CD14-positive monocyte (primary cell): ENCODE measurements at regions not wholly inside any gene's neighbourhood (a gene's known extent, or its start where the extent isn't known, plus 50 kb on each side); places are given as distances from the start of the nearest gene placed in this dataset.

Experiments
- DNase-seq, 3 donors: peaks; one replicate each; pipeline ENCODE4 v3.0.0-alpha.2; 2011 to 2022
- H2AFZ ChIP-seq: 2 replicates; pipeline ENCODE4 v1.6.0; 2012; ENCODE audit warnings: mild to moderate bottlenecking, low read depth, low read length, inconsistent platforms; ENCODE audit not compliant: insufficient read depth, poor library complexity, severe bottlenecking
- H3K27ac ChIP-seq, 2 donors: 1 replicate in 1 of 2; 2 replicates in 1 of 2; pipeline ENCODE4 v1.5.1; 2012 to 2013; ENCODE audit warnings: low read length in 2 of 2, control low read depth in 1 of 2, inconsistent platforms in 1 of 2, low read depth in 1 of 2, mild to moderate bottlenecking in 1 of 2
- H3K27me3 ChIP-seq, 2 donors: one replicate each; pipeline versions ENCODE4 v1.6.0 to v1.6.1; 2011 to 2013; ENCODE audit warnings: low read length in 2 of 2; ENCODE audit not compliant: control insufficient read depth in 2 of 2, insufficient read depth in 2 of 2
- H3K36me3 ChIP-seq, 2 donors: replicated peaks in 1 of 2; 1 replicate in 1 of 2; 2 replicates in 1 of 2; pipeline versions ENCODE4 v1.5.1 to v1.6.1; 2012 to 2013; ENCODE audit warnings: low read length in 2 of 2, control low read depth in 1 of 2, inconsistent platforms in 1 of 2, mild to moderate bottlenecking in 1 of 2; ENCODE audit not compliant: insufficient read depth in 2 of 2, control insufficient read depth in 1 of 2
- H3K4me1 ChIP-seq, 2 donors: 1 replicate in 1 of 2; 2 replicates in 1 of 2; pipeline versions ENCODE4 v1.5.1 to v1.6.1; 2012 to 2013; ENCODE audit warnings: low read length in 2 of 2, control low read depth in 1 of 2, inconsistent platforms in 1 of 2, mild to moderate bottlenecking in 1 of 2, moderate library complexity in 1 of 2; ENCODE audit not compliant: insufficient read depth in 2 of 2, control insufficient read depth in 1 of 2
- H3K4me2 ChIP-seq: replicated peaks from 2 replicates; pipeline ENCODE3; 2012; ENCODE audit warnings: low read length, moderate library complexity, mild to moderate bottlenecking; ENCODE audit not compliant: poor library complexity, severe bottlenecking; ENCODE audit errors: extremely low read depth
- H3K4me3 ChIP-seq, 3 experiments: fragments of 200-600 bp in 1 of 3; sonication (generic) in 1 of 3; replicated peaks in 1 of 3; 1 replicate in 2 of 3; 2 replicates in 1 of 3; pipeline ENCODE4 v1.5.1; 2011 to 2013; ENCODE audit warnings: low read length in 3 of 3, mild to moderate bottlenecking in 3 of 3, control low read depth in 2 of 3, low read depth in 2 of 3, inconsistent platforms in 1 of 3, moderate library complexity in 1 of 3
- H3K79me2 ChIP-seq: 2 replicates; pipeline ENCODE4 v1.6.0; 2012; ENCODE audit warnings: mild to moderate bottlenecking, control low read depth, inconsistent platforms, low read length, moderate library complexity; ENCODE audit not compliant: insufficient read depth
- H3K9ac ChIP-seq: 2 replicates; pipeline ENCODE4 v1.6.0; 2017; ENCODE audit warnings: low read length, mild to moderate bottlenecking; ENCODE audit not compliant: insufficient read depth, poor library complexity, severe bottlenecking
- H3K9me3 ChIP-seq, 2 donors: replicated peaks in 1 of 2; 1 replicate in 1 of 2; 2 replicates in 1 of 2; pipeline versions ENCODE4 v1.5.1 to v1.6.1; 2012 to 2013; ENCODE audit warnings: low read length in 2 of 2, control low read depth in 1 of 2; ENCODE audit not compliant: control insufficient read depth in 1 of 2, insufficient read depth in 1 of 2
- H4K20me1 ChIP-seq: 2 replicates; pipeline ENCODE4 v1.6.0; 2012; ENCODE audit warnings: mild to moderate bottlenecking, low read length, control low read depth, moderate library complexity; ENCODE audit not compliant: insufficient read depth
- H3K27ac Mint-ChIP-seq, 7 donors: one replicate each; pipeline ENCODE4 v1.8.0; 2020; ENCODE audit warnings: mild to moderate bottlenecking in 7 of 7, mixed read lengths in 7 of 7, moderate library complexity in 6 of 7, inconsistent platforms in 2 of 7
- H3K27me3 Mint-ChIP-seq, 3 donors: one replicate each; pipeline ENCODE4 v1.8.0; 2021 to 2022; ENCODE audit warnings: low read depth in 3 of 3, mild to moderate bottlenecking in 3 of 3, mixed read lengths in 3 of 3, moderate library complexity in 3 of 3, inconsistent platforms in 1 of 3
- H3K36me3 Mint-ChIP-seq, 2 donors: one replicate each; pipeline ENCODE4 v1.8.0; 2020; ENCODE audit warnings: mixed read lengths in 2 of 2, inconsistent platforms in 1 of 2, mild to moderate bottlenecking in 1 of 2
- H3K4me1 Mint-ChIP-seq: one replicate; pipeline ENCODE4 v1.8.0; 2020; ENCODE audit warnings: mild to moderate bottlenecking, mixed read lengths
- H3K4me3 Mint-ChIP-seq, 2 donors: one replicate each; pipeline ENCODE4 v1.8.0; 2020; ENCODE audit warnings: mild to moderate bottlenecking in 2 of 2, mixed read lengths in 2 of 2, moderate library complexity in 1 of 2
- H3K9me3 Mint-ChIP-seq, 7 donors: one replicate each; pipeline ENCODE4 v1.8.0; 2020 to 2022; ENCODE audit warnings: mixed read lengths in 7 of 7, mild to moderate bottlenecking in 6 of 7, moderate library complexity in 6 of 7, inconsistent platforms in 2 of 7
- WGBS: methylation state at CpG from one replicate; pipeline ENCODE4 v1.1.5; 2013; ENCODE audit warnings: missing lambda C conversion rate; ENCODE audit not compliant: insufficient coverage; 5-methylcytosine and 5-hydroxymethylcytosine counted together
- intact Hi-C, 2 donors: fragments of 100-400 bp; cut with micrococcal nuclease; formaldehyde crosslinking; loops; one replicate each; pipeline versions ENCODE4 v1.15.0 to v1.15.1; 2023
- TF ChIP-seq, protein P1 (sequence below): fragments of 200-600 bp; IDR thresholded peaks from one replicate; pipeline ENCODE4 v1.8.0; 2022; ENCODE audit warnings: antibody characterized with exemption, mild to moderate bottlenecking

DNA sequence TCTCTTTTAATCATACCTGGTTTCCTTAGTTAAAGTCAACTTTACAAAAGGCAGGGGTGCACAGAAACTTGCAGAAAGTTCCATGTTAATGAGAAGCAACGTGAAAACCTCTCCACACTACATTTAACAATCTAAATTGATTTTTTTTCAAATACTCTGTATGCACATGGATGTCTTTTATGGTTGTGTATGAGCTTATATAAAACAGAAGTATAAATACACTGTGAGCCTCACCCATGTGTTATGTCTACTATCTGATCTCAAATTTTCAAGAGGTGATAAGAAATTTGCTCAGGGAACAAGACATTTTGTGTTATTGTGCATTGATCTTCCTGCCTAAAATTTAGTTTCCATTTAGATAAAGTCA lies 617.6 kb downstream of the ADCYAP1 start:
- H3K27ac ChIP-seq: no peak overlapping the region
- intact Hi-C loops: no loop called here
- no peak for DNase-seq
- peaks cover 2 to 7% (median 4%) of the 10 kb centered on the region in 7 donors for H3K9me3 Mint-ChIP-seq
- H3K4me3 Mint-ChIP-seq: no peak overlapping the region
- no peaks in the 10 kb centered on the region for H4K20me1 ChIP-seq
- no CpG with 5 or more reads among the region's 1 CpG for WGBS
- H3K9ac ChIP-seq: no peak overlapping the region
- no peak overlapping the region for H3K4me3 ChIP-seq
- H3K4me1 ChIP-seq: no peaks in the 10 kb centered on the region
- H3K4me2 ChIP-seq: no peak overlapping the region
- H3K4me1 Mint-ChIP-seq: no peaks in the 10 kb centered on the region
- H2AFZ ChIP-seq: no peak overlapping the region
- no peaks in the 10 kb centered on the region for H3K36me3 Mint-ChIP-seq
- H3K79me2 ChIP-seq: no peaks in the 10 kb centered on the region
- H3K27me3 ChIP-seq: no peaks in the 10 kb centered on the region
- TF ChIP-seq, protein P1, sequence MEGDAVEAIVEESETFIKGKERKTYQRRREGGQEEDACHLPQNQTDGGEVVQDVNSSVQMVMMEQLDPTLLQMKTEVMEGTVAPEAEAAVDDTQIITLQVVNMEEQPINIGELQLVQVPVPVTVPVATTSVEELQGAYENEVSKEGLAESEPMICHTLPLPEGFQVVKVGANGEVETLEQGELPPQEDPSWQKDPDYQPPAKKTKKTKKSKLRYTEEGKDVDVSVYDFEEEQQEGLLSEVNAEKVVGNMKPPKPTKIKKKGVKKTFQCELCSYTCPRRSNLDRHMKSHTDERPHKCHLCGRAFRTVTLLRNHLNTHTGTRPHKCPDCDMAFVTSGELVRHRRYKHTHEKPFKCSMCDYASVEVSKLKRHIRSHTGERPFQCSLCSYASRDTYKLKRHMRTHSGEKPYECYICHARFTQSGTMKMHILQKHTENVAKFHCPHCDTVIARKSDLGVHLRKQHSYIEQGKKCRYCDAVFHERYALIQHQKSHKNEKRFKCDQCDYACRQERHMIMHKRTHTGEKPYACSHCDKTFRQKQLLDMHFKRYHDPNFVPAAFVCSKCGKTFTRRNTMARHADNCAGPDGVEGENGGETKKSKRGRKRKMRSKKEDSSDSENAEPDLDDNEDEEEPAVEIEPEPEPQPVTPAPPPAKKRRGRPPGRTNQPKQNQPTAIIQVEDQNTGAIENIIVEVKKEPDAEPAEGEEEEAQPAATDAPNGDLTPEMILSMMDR: no peak
- H3K27me3 Mint-ChIP-seq: no peaks in the 10 kb centered on the region
- H3K36me3 ChIP-seq: no peaks in the 10 kb centered on the region
- no peaks in the 10 kb centered on the region for H3K9me3 ChIP-seq
- H3K27ac Mint-ChIP-seq: no peak overlapping the region

DNA sequence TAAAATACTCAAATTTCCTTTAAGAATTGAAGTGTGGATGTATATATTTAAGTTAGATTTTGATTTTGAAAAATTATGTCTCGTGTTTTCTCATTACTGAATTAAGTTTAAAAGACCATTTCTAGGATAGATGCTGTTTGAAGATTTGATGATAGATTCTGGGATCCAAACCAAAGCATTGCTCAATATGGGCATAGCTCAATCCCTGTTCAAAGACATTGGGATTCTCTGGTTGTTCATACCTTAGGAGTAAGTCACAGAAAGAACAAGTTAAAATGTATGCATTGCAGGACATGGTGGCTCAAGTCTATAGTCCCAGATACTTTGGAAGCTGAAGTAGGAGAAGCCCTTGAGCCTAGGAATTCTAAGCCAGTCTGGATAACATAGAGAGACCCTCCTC lies 622.3 kb downstream of the ADCYAP1 start:
- Histone ChIP-seq H3K27me3 (no peaks in the 10 kb centered on the region), H3K27ac (no peak overlapping the region), H3K4me2 (no peak overlapping the region), H2AFZ (no peak overlapping the region), H3K79me2 (no peaks in the 10 kb centered on the region), H3K36me3 (no peaks in the 10 kb centered on the region), H3K9me3 (no peaks in the 10 kb centered on the region), H3K4me1 (no peaks in the 10 kb centered on the region), H3K4me3 (no peak overlapping the region), H3K9ac (no peak overlapping the region), H4K20me1 (no peaks in the 10 kb centered on the region)
- Mint-ChIP-seq H3K4me3 (no peak overlapping the region), H3K4me1 (no peaks in the 10 kb centered on the region), H3K27ac (no peak overlapping the region), H3K27me3 (no peaks in the 10 kb centered on the region), H3K9me3 (peaks cover 0 to 2% (median under 1%) of the 10 kb centered on the region in 7 donors), H3K36me3 (no peaks in the 10 kb centered on the region)
- WGBS: no CpG with 5 or more reads among the region's 1 CpG
- DNase-seq: no peak
- TF ChIP-seq, protein P1: no peak
- intact Hi-C loops: no loop called here
